Activated CD4-positive, alpha-beta T cell treated with anti-CD3 and anti-CD28 coated beads, Interleukin-2, amount 50 U/mL, for 24 hours (primary cell): ENCODE measurements at regions not wholly inside any gene's neighbourhood (a gene's known extent, or its start where the extent isn't known, plus 50 kb on each side); places are given as distances from the start of the nearest gene placed in this dataset.

Source experiments
- DNase-seq, 2 donors: peaks; one replicate each; pipeline ENCODE4 v3.0.0-alpha.2; 2020; ENCODE audit warnings: low read depth in 1 of 2, low spot score in 1 of 2

DNA sequence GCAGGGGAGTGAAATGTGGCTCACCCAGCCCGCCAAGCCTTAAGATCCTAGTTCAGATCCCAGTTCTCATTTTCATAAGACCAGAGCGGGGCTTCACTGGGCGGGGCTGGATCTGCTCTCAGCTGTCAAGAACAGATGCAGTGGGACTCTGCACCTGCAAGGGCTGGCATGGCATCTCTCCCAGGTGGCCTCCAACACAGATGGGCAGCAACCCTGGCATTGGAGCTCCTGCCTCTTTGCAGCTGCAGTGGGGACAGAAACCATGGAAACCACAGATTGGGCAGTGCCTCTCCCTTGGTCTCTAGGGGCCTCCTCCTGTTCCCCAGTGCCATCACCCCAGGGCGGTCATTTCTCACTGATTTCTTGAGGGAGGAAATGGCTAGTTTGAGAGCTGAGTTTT lies 267.7 kb downstream of the PRDM2 start:
- DNase-seq, result no peak

DNA sequence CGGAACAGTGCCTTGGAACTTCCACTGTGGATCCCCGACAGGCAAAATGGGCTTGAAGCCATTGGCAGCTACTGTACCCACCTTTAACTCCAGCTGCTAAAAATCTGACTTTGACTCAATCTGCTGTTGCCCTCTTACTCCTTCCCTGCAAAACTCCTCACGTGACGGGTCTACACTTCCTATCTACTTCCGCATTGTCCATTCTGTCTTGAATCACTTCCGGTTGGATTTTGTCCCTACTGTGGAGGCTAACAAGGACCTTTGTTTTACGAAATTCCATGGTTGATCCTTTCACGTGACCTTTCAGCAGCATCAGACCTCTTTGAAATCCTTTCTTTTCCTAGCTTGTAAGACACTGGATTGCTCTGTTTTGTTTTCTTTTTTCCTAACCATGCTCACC lies 268.4 kb downstream of the PRDM2 start:
- no peak for DNase-seq

- DNase-seq, result no peak
Measured at GRCh38 chr1:13970631-13971247, 270.8 kb downstream of the PRDM2 start.

- no peak for DNase-seq
Measured at GRCh38 chr1:13976485-13976884, 276.5 kb downstream of the PRDM2 start.

DNA sequence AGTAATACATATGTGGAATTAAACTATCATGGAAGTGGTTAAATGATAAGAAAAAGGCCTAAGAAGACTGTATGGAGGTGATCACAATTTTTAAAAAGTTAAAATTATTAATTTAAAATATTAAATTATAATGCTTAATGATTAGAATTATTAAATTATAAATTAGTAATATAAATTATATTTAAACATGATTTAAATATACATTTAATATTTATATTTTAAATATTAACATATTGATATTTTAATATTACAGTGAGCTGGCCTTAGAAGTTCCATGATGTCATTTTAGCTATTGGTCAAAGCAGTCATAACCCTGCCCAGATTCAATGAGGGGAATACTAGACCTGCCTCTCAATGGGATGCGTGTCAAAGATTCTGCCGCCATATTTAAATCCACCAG lies 281.2 kb downstream of the PRDM2 start:
- DNase-seq, result no peak

DNA sequence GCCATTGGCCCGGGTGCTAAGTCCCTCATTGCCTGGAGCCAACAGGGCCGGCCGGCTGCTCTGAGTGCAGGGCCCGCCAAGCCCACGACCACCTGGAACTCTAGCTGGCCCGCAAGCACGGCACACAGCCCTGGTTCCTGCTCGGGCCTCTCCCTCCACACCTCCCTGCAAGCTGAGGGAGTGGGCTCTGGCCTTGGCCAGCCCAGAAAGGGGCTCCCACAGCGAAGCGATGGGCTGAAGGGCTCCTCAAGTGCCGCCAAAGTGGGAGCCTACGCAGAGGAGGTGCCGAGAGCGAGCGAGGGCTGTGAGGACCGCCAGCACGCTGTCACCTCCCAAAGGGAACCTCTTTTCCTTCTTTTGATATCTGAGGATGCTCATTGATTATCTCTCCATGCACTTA lies 283.4 kb downstream of the PRDM2 start:
- DNase-seq, result no peak

GRCh38 chr1:13990939-13991338 lies 291.0 kb downstream of the PRDM2 start:
- no peak for DNase-seq

GRCh38 chr1:13992489-13993285 lies 292.7 kb downstream of the PRDM2 start:
- no peak for DNase-seq

DNA sequence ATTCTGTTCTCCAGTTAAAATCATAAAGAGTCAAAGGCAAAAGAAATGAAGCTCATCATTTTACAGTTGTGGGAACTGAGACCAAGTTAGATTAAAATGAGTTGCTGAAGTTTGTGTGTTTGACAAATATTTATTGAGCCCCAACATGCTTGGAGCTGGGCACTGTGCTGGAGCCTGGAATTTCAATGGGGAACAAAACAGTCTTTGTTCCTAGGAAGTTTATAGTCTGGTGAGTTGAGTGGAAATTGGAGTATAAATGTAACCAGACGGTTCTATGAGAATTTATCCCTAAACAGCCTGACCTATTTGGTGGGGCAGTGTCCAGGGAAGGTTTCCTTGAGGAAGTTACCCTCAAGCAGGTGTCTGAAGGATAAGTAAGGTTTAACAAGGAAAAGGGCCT lies 294.4 kb downstream of the PRDM2 start:
- no peak for DNase-seq

DNA sequence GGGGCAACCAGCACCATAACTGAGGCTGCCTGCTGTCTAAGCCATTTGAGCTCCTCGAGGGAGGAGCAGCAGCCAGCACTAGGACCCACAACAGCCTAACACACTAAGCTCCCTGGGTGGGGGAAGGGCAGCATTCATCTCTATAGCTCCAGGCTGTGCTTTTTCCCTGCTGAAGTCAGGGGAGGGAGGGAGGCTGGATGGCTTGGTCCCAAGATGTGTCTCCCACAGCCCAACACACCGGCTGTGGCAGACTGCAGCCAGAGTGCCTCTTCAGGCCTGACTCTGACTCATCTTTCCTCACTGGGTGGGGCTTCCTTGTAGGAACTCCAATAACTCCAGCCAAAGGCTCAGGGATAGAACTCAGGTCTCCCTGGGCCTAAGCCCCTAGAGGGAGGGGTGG lies 296.3 kb downstream of the PRDM2 start:
- no peak for DNase-seq

- no peak for DNase-seq
Measured at GRCh38 chr1:14003552-14003951, 303.6 kb downstream of the PRDM2 start.

DNA sequence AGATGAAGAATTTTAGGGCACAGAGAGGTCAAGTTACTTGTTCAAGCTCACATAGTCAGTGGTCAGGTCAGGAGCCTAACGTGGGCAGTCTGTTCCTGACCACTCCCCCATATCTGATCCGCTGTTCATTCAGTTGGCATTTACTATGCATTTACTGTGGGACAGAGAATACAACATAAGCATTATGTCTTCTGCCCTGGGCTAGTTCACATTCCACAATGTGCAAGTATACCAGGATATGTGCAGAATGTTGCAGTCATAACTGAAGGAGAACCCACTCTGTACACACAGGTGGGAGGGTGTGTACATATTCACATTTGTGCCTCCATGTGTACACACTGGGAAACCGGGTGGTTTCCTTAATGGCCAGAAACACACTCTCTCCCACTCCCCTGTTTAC lies 309.6 kb downstream of the PRDM2 start:
- no peak for DNase-seq

DNA sequence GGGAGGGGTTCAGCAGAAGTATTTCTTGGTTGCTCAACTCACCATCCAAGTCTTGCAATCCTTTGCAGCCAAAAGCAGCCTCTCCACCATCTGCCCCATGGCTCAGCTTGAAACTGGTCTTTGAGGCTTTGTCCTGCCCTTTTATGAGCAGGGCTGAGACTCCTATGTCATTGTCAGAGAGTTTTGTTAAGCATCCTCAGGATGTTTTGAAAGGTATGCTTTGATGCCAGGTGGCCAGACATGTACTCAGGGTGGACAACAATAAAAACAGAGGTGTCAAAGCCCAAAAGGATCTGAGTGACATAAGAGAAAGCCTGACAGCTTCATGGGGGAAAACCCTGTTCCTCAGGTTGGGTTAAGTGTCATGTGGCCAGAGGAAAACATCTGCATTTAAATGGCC lies 310.5 kb downstream of the PRDM2 start:
- DNase-seq, result no peak

DNA sequence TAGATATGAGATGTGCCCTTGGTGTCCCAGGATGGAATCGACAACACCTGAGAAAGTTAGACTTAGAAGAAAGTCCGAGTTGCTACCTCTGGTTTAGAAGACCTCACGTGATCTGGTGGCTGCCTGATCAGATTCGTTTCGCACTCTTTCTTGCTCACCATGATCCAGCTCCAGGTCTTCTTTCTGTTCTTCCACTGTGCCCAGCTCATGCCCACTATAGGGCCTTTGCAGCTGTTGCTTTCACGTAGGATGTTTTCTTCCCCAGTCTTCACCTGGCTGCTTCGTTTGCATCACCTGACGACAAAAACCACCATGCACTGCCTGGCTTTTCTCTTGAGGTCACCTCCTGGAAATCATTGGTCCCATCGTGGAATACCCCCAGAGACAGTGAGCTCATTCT lies 311.1 kb downstream of the PRDM2 start:
- DNase-seq, result no peak

GRCh38 chr1:14011888-14012287 lies 311.9 kb downstream of the PRDM2 start:
- no peak for DNase-seq

GRCh38 chr1:14014929-14015328 lies 314.9 kb downstream of the PRDM2 start:
- DNase-seq, result no peak

DNA sequence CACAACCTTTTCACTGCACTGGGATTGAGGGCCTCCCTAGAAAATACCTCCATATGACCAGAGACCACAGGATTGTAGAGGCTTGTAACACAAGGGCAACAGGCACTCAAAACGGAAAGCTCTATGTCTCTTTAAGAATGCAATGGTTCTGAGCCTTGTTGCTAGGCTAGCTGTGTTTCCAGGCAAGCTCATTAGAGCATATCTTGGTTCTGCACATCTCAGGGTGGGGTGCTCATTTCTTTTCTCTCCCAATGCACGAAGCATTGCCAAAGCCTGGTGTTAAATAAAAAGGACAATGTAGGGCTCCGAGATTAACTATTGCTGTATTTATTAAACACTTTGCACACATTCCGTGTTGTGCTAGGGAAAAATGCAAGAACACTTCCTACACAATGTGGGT lies 315.9 kb downstream of the PRDM2 start:
- no peak for DNase-seq

DNA sequence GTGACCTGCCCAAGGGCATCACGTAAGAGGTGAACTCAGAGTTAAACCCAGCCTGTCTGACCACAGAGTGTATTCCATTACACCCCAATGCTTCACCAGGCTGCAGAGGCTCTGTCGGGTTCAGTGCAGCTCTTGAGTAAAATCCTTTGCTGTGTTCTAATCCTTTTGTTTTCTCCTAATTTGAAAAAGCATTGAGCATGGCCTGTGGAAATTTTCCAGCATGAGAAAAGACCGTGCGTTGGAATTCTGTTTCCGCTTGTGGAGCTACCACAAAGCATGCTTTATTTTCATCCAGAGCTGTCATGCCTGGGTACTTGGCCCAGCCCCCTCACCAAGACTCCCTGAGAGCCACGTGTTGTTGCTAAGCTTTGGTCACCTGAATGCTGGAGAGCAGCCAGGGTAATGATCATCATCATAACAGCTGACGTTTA lies 317.6 kb downstream of the PRDM2 start:
- no peak for DNase-seq

GRCh38 chr1:14019461-14019860 lies 319.5 kb downstream of the PRDM2 start:
- no peak for DNase-seq

DNA sequence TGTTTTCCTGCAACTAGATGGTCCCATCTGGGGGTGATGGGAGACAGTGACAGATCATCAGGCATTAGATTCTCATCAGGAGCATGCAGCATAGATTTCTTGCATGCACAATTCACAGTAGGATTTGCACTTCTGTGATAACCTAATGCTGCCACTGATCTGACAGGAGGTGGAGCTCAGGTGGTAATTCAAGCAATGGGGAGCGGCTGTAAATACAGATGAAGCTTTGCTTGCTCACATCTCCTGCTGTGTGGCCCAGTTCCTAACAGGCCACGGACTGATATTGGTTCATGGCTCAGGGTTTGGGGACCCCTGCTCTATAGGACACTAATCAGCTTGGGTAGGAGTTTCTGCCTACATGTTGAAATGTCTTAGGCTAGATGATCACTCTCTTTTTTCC lies 320.0 kb downstream of the PRDM2 start:
- DNase-seq, result no peak

- no peak for DNase-seq
Measured at GRCh38 chr1:14027099-14027498, 327.1 kb downstream of the PRDM2 start.

DNA sequence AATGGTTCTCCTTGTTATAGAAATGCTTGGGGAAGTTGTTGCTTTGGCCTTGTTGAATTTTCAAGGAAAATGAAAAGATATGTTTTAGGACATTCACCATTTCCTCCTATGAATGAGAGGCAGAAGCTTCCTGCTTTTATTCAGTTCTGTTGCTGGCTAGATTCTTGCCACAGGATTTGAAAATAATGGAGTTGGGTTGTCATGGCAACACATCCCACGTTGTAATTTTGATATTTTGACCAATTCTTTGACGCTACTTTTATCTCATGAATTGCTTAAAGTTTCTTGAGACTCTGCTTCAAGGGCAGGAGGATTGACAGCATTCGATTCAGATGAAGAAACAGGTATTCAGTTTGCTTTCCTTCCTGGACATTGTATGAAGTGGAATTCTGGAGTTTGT lies 331.5 kb downstream of the PRDM2 start:
- DNase-seq, result no peak

- DNase-seq, result no peak
Measured at GRCh38 chr1:14034506-14034905, 334.5 kb downstream of the PRDM2 start.
